ENCODE measurements at regions not wholly inside any gene's neighbourhood (a gene's known extent, or its start where the extent isn't known, plus 50 kb on each side); places are given as distances from the start of the nearest gene placed in this dataset.
"Not testable (repeated sequence)": the region's sequence is repeated elsewhere in the genome, so short reads cannot be mapped to it uniquely, and the experiment has no call there.

- not testable (repeated sequence) for TF ChIP-seq CTCF, POLR2A (IDR thresholded peaks at IDR 0.05)
Measured at GRCh38 chr6:23854154-23854553, 271.9 kb upstream of the NRSN1 start.

Data from right lobe of liver (tissue), 4 donors.